Tibial nerve (tissue), 4 donors: ENCODE measurements at regions not wholly inside any gene's neighbourhood (a gene's known extent, or its start where the extent isn't known, plus 50 kb on each side); places are given as distances from the start of the nearest gene placed in this dataset.

Experiments used
- EP300 ChIP-seq, 2 donors: sonication (generic); formaldehyde crosslinking; IDR thresholded peaks; one replicate each; pipeline ENCODE4 v1.6.1; 2017; ENCODE audit warnings: antibody characterized with exemption in 2 of 2, mild to moderate bottlenecking in 1 of 2
- POLR2A ChIP-seq, 2 donors: fragments of 450-650 bp; IDR thresholded peaks; one replicate each; pipeline ENCODE4 v1.6.1; 2017; ENCODE audit warnings: antibody characterized with exemption in 2 of 2, mild to moderate bottlenecking in 2 of 2, moderate library complexity in 2 of 2
- TF ChIP-seq, protein P1 (sequence below), 5 experiments: fragments of 200-600 bp in 3 of 5; fragments of 450-650 bp in 2 of 5; sonication (generic) in 3 of 5; IDR thresholded peaks; one replicate each; pipeline ENCODE4 v1.5.1; 2016 to 2019; ENCODE audit warnings: antibody characterized with exemption in 5 of 5, mild to moderate bottlenecking in 3 of 5, moderate library complexity in 2 of 5

GRCh38 chr3:164360078-164360578, 718.2 kb downstream of the SI start:
- TF ChIP-seq, protein P1, sequence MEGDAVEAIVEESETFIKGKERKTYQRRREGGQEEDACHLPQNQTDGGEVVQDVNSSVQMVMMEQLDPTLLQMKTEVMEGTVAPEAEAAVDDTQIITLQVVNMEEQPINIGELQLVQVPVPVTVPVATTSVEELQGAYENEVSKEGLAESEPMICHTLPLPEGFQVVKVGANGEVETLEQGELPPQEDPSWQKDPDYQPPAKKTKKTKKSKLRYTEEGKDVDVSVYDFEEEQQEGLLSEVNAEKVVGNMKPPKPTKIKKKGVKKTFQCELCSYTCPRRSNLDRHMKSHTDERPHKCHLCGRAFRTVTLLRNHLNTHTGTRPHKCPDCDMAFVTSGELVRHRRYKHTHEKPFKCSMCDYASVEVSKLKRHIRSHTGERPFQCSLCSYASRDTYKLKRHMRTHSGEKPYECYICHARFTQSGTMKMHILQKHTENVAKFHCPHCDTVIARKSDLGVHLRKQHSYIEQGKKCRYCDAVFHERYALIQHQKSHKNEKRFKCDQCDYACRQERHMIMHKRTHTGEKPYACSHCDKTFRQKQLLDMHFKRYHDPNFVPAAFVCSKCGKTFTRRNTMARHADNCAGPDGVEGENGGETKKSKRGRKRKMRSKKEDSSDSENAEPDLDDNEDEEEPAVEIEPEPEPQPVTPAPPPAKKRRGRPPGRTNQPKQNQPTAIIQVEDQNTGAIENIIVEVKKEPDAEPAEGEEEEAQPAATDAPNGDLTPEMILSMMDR (IDR thresholded peaks at IDR 0.05), result no peak
- TF ChIP-seq POLR2A (IDR thresholded peaks at IDR 0.05), result no peak
- no peak for TF ChIP-seq EP300 (IDR thresholded peaks at IDR 0.05)
